ENCODE measurements at regions not wholly inside any gene's neighbourhood (a gene's known extent, or its start where the extent isn't known, plus 50 kb on each side); places are given as distances from the start of the nearest gene placed in this dataset.

GRCh38 chr20:57882451-57883161 is 172.8 kb upstream of the PMEPA1 start:
- no peak for TF ChIP-seq CTCF (IDR thresholded peaks at IDR 0.05; ENCODE audit: insufficient read depth, low read depth, low read length)
- no peak overlapping the region for H3K4me3 ChIP-seq (ENCODE audit: low read depth, low read length)
- no peak for DNase-seq (ENCODE audit: low read depth)

- no peak overlapping the region for H3K4me3 ChIP-seq (ENCODE audit: low read depth, low read length)
- no peak for TF ChIP-seq CTCF (IDR thresholded peaks at IDR 0.05; ENCODE audit: insufficient read depth, low read depth, low read length)
- DNase-seq (ENCODE audit: low read depth), result no peak
Observed at GRCh38 chr20:57881466-57882385, 171.9 kb upstream of the PMEPA1 start.

GRCh38 chr20:57880571-57880892 is 170.7 kb upstream of the PMEPA1 start:
- no peak overlapping the region for H3K4me3 ChIP-seq (ENCODE audit: low read depth, low read length)
- no peak for DNase-seq (ENCODE audit: low read depth)
- no peak for TF ChIP-seq CTCF (IDR thresholded peaks at IDR 0.05; ENCODE audit: insufficient read depth, low read depth, low read length)

GRCh38 chr20:57879779-57880570 is 170.2 kb upstream of the PMEPA1 start:
- no peak for TF ChIP-seq CTCF (IDR thresholded peaks at IDR 0.05; ENCODE audit: insufficient read depth, low read depth, low read length)
- H3K4me3 ChIP-seq (ENCODE audit: low read depth, low read length), result no peak overlapping the region
- DNase-seq (ENCODE audit: low read depth), result no peak

GRCh38 chr20:57879437-57879778 is 169.6 kb upstream of the PMEPA1 start:
- TF ChIP-seq CTCF (IDR thresholded peaks at IDR 0.05; ENCODE audit: insufficient read depth, low read depth, low read length), result no peak
- DNase-seq (ENCODE audit: low read depth), result no peak
- no peak overlapping the region for H3K4me3 ChIP-seq (ENCODE audit: low read depth, low read length)

GRCh38 chr20:57878786-57879424 is 169.1 kb upstream of the PMEPA1 start:
- no peak overlapping the region for H3K4me3 ChIP-seq (ENCODE audit: low read depth, low read length)
- TF ChIP-seq CTCF (IDR thresholded peaks at IDR 0.05; ENCODE audit: insufficient read depth, low read depth, low read length), result no peak
- no peak for DNase-seq (ENCODE audit: low read depth)
